Astrocyte (in vitro differentiated cells and primary cell): ENCODE measurements at regions not wholly inside any gene's neighbourhood (a gene's known extent, or its start where the extent isn't known, plus 50 kb on each side); places are given as distances from the start of the nearest gene placed in this dataset.

ENCODE experiments used
- CTCF ChIP-seq: IDR thresholded peaks from 2 replicates; pipeline ENCODE4 v1.5.1; 2011; ENCODE audit warnings: low read depth, mild to moderate bottlenecking, inconsistent platforms, low read length, moderate library complexity; ENCODE audit not compliant: insufficient read depth
- EZH2 ChIP-seq: IDR thresholded peaks from 2 replicates; pipeline ENCODE4 v1.6.1; 2012; ENCODE audit warnings: mild to moderate bottlenecking, low read length, inconsistent platforms; ENCODE audit not compliant: insufficient read depth

- TF ChIP-seq CTCF = no peak
- TF ChIP-seq EZH2 = no peak
Observed at GRCh38 chr1:38730511-38731397, 128.8 kb downstream of the RRAGC start.
